WTC11 (cell line): ENCODE measurements at regions not wholly inside any gene's neighbourhood (a gene's known extent, or its start where the extent isn't known, plus 50 kb on each side); places are given as distances from the start of the nearest gene placed in this dataset.
"Not testable (repeated sequence)": the region's sequence is repeated elsewhere in the genome, so short reads cannot be mapped to it uniquely, and the experiment has no call there.

Experiments used
- CBFB ChIP-seq: sonication (generic); formaldehyde crosslinking; IDR thresholded peaks from 2 replicates; pipeline ENCODE4 v1.8.1; 2022; ENCODE audit warnings: mild to moderate bottlenecking, low read depth, missing genetic modification reagents
- ELF4 ChIP-seq: sonication (generic); formaldehyde crosslinking; IDR thresholded peaks from 2 replicates; pipeline ENCODE4 v1.8.1; 2022; ENCODE audit warnings: low read depth, mild to moderate bottlenecking, moderate library complexity, missing genetic modification reagents
- NR1H2 ChIP-seq: sonication (generic); formaldehyde crosslinking; IDR thresholded peaks from 2 replicates; pipeline ENCODE4 v1.9.0; 2021; ENCODE audit warnings: mild to moderate bottlenecking, moderate library complexity, missing genetic modification reagents
- ZNF121 ChIP-seq: sonication (generic); formaldehyde crosslinking; IDR thresholded peaks from 2 replicates; pipeline ENCODE4 v1.8.0; 2023; ENCODE audit warnings: missing genetic modification reagents
- TF ChIP-seq, protein P1 (sequence below): fragments of 200-600 bp; IDR thresholded peaks from 2 replicates; pipeline ENCODE4 v1.8.0; 2022; ENCODE audit warnings: antibody characterized with exemption
- TF ChIP-seq, protein P2 (sequence below): sonication (generic); formaldehyde crosslinking; conservative IDR thresholded peaks from 2 replicates; pipeline ENCODE4 v1.8.1; 2023; ENCODE audit warnings: mild to moderate bottlenecking, low read depth, missing genetic modification reagents, moderate library complexity

DNA sequence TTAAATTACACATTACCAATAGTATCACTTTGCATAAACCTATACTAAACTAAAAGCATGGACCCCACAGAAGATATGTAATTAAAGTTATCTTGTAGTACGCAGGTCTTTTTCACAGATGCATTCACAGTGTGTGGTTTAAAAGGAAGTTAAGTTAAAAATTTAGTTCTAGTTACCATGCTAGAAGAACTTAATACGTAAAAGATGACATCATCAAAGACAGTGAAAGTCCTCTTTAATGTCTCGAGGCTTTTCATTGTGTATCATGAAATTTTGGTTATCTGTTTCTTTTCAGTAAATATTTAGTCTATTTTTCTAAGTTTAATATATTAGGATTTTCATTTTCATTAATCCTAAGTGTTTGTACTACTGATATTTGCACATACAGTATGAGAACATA is 934.6 kb upstream of the FOXG1 start:
- TF ChIP-seq, protein P1, sequence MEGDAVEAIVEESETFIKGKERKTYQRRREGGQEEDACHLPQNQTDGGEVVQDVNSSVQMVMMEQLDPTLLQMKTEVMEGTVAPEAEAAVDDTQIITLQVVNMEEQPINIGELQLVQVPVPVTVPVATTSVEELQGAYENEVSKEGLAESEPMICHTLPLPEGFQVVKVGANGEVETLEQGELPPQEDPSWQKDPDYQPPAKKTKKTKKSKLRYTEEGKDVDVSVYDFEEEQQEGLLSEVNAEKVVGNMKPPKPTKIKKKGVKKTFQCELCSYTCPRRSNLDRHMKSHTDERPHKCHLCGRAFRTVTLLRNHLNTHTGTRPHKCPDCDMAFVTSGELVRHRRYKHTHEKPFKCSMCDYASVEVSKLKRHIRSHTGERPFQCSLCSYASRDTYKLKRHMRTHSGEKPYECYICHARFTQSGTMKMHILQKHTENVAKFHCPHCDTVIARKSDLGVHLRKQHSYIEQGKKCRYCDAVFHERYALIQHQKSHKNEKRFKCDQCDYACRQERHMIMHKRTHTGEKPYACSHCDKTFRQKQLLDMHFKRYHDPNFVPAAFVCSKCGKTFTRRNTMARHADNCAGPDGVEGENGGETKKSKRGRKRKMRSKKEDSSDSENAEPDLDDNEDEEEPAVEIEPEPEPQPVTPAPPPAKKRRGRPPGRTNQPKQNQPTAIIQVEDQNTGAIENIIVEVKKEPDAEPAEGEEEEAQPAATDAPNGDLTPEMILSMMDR = not testable (repeated sequence)
- TF ChIP-seq, protein P2, sequence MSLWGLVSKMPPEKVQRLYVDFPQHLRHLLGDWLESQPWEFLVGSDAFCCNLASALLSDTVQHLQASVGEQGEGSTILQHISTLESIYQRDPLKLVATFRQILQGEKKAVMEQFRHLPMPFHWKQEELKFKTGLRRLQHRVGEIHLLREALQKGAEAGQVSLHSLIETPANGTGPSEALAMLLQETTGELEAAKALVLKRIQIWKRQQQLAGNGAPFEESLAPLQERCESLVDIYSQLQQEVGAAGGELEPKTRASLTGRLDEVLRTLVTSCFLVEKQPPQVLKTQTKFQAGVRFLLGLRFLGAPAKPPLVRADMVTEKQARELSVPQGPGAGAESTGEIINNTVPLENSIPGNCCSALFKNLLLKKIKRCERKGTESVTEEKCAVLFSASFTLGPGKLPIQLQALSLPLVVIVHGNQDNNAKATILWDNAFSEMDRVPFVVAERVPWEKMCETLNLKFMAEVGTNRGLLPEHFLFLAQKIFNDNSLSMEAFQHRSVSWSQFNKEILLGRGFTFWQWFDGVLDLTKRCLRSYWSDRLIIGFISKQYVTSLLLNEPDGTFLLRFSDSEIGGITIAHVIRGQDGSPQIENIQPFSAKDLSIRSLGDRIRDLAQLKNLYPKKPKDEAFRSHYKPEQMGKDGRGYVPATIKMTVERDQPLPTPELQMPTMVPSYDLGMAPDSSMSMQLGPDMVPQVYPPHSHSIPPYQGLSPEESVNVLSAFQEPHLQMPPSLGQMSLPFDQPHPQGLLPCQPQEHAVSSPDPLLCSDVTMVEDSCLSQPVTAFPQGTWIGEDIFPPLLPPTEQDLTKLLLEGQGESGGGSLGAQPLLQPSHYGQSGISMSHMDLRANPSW = not testable (repeated sequence)
- not testable (repeated sequence) for TF ChIP-seq ELF4, CBFB, NR1H2, ZNF121 (CRISPR knock-in tag)
